WTC11 (cell line): ENCODE measurements at regions not wholly inside any gene's neighbourhood (a gene's known extent, or its start where the extent isn't known, plus 50 kb on each side); places are given as distances from the start of the nearest gene placed in this dataset.

Source experiments
- CBFB ChIP-seq: sonication (generic); formaldehyde crosslinking; IDR thresholded peaks from 2 replicates; pipeline ENCODE4 v1.8.1; 2022; ENCODE audit warnings: mild to moderate bottlenecking, low read depth, missing genetic modification reagents
- NR2C2 ChIP-seq: sonication (generic); formaldehyde crosslinking; IDR thresholded peaks from 2 replicates; pipeline ENCODE4 v1.8.0; 2022; ENCODE audit warnings: mild to moderate bottlenecking, missing genetic modification reagents
- RELA ChIP-seq: sonication (generic); formaldehyde crosslinking; IDR thresholded peaks from 2 replicates; pipeline ENCODE4 v1.8.1; 2022; ENCODE audit warnings: missing genetic modification reagents, mild to moderate bottlenecking, borderline replicate concordance
- ZBTB21 ChIP-seq: sonication (generic); formaldehyde crosslinking; IDR thresholded peaks from 2 replicates; pipeline ENCODE4 v1.8.1; 2023; ENCODE audit warnings: mild to moderate bottlenecking, missing genetic modification reagents, borderline replicate concordance
- ZNF121 ChIP-seq: sonication (generic); formaldehyde crosslinking; IDR thresholded peaks from 2 replicates; pipeline ENCODE4 v1.8.0; 2023; ENCODE audit warnings: missing genetic modification reagents
- ZNF416 ChIP-seq: fragments of 250-450 bp; sonication (Bioruptor Pico); IDR thresholded peaks from 2 replicates; pipeline ENCODE4 v1.9.0; 2021; ENCODE audit warnings: mild to moderate bottlenecking, inconsistent platforms
- TF ChIP-seq, protein P1 (sequence below): fragments of 200-600 bp; IDR thresholded peaks from 2 replicates; pipeline ENCODE4 v1.8.0; 2022; ENCODE audit warnings: antibody characterized with exemption
- TF ChIP-seq, protein P2 (sequence below): sonication (generic); formaldehyde crosslinking; IDR thresholded peaks from 2 replicates; pipeline ENCODE4 v1.8.0; 2022; ENCODE audit warnings: mild to moderate bottlenecking, missing genetic modification reagents
- TF ChIP-seq, protein P3 (sequence below): sonication (generic); formaldehyde crosslinking; IDR thresholded peaks from 2 replicates; pipeline ENCODE4 v1.8.0; 2023; ENCODE audit warnings: missing genetic modification reagents
- TF ChIP-seq, protein P4 (sequence below): sonication (generic); formaldehyde crosslinking; IDR thresholded peaks from 2 replicates; pipeline ENCODE4 v1.8.1; 2022; ENCODE audit warnings: low read depth, missing genetic modification reagents, borderline replicate concordance
- TF ChIP-seq, protein P5 (sequence below): sonication (generic); formaldehyde crosslinking; IDR thresholded peaks from 2 replicates; pipeline ENCODE4 v1.8.0; 2023; ENCODE audit warnings: mild to moderate bottlenecking, missing genetic modification reagents
- TF ChIP-seq, protein P6 (sequence below): sonication (generic); formaldehyde crosslinking; conservative IDR thresholded peaks from 2 replicates; pipeline ENCODE4 v1.8.1; 2022; ENCODE audit warnings: mild to moderate bottlenecking, missing genetic modification reagents
- TF ChIP-seq, protein P7 (sequence below): sonication (generic); formaldehyde crosslinking; IDR thresholded peaks from 2 replicates; pipeline ENCODE4 v1.8.1; 2023; ENCODE audit warnings: mild to moderate bottlenecking, missing genetic modification reagents, moderate library complexity
- TF ChIP-seq, protein P8 (sequence below): fragments of 250-450 bp; sonication (Bioruptor Pico); IDR thresholded peaks from 2 replicates; pipeline ENCODE4 v1.8.0; 2021; ENCODE audit warnings: mild to moderate bottlenecking

DNA sequence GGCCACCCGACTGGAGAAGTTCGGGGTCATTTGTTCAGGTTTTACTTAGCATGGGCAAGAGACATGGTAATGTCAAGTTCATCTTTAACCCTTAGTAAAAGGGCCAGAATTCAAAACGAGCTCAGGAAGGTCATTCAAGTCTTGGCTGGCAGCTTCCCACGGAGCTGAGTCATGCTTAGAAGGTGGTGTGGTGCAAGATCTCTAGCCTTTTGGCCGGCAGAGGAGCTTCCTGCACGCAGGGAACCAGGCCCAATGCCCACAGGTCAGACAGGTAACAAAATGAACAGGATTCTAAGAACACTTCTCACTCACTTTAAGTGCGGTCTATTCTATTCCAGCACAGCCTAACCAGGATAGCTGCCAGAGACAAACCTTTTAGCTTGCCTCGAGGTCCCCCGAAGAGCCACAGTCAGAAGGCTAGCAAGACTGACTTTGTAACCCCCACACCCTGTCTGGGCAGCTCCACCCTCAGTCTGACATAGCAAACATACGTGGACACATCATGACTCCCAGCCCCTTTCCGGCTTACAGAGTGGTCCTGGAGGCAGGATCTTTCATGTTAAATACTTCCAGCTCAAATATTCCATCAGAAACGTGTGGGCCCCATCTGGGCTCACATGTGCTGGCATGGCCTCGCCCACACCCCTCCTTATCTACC, 292.7 kb downstream of the BCL11A start:
- TF ChIP-seq CBFB (no peak), ZNF416 (no peak), RELA (no peak), ZNF121 (CRISPR knock-in tag) (no peak), NR2C2 (CRISPR knock-in tag) (no peak), ZBTB21 (no peak)
- TF ChIP-seq, protein P1, sequence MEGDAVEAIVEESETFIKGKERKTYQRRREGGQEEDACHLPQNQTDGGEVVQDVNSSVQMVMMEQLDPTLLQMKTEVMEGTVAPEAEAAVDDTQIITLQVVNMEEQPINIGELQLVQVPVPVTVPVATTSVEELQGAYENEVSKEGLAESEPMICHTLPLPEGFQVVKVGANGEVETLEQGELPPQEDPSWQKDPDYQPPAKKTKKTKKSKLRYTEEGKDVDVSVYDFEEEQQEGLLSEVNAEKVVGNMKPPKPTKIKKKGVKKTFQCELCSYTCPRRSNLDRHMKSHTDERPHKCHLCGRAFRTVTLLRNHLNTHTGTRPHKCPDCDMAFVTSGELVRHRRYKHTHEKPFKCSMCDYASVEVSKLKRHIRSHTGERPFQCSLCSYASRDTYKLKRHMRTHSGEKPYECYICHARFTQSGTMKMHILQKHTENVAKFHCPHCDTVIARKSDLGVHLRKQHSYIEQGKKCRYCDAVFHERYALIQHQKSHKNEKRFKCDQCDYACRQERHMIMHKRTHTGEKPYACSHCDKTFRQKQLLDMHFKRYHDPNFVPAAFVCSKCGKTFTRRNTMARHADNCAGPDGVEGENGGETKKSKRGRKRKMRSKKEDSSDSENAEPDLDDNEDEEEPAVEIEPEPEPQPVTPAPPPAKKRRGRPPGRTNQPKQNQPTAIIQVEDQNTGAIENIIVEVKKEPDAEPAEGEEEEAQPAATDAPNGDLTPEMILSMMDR = no peak
- TF ChIP-seq, protein P2, sequence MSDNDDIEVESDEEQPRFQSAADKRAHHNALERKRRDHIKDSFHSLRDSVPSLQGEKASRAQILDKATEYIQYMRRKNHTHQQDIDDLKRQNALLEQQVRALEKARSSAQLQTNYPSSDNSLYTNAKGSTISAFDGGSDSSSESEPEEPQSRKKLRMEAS (CRISPR knock-in tag) = no peak
- TF ChIP-seq, protein P3, sequence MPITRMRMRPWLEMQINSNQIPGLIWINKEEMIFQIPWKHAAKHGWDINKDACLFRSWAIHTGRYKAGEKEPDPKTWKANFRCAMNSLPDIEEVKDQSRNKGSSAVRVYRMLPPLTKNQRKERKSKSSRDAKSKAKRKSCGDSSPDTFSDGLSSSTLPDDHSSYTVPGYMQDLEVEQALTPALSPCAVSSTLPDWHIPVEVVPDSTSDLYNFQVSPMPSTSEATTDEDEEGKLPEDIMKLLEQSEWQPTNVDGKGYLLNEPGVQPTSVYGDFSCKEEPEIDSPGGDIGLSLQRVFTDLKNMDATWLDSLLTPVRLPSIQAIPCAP (CRISPR knock-in tag) = no peak
- TF ChIP-seq, protein P4, sequence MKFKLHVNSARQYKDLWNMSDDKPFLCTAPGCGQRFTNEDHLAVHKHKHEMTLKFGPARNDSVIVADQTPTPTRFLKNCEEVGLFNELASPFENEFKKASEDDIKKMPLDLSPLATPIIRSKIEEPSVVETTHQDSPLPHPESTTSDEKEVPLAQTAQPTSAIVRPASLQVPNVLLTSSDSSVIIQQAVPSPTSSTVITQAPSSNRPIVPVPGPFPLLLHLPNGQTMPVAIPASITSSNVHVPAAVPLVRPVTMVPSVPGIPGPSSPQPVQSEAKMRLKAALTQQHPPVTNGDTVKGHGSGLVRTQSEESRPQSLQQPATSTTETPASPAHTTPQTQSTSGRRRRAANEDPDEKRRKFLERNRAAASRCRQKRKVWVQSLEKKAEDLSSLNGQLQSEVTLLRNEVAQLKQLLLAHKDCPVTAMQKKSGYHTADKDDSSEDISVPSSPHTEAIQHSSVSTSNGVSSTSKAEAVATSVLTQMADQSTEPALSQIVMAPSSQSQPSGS (CRISPR knock-in tag) = no peak
- TF ChIP-seq, protein P5, sequence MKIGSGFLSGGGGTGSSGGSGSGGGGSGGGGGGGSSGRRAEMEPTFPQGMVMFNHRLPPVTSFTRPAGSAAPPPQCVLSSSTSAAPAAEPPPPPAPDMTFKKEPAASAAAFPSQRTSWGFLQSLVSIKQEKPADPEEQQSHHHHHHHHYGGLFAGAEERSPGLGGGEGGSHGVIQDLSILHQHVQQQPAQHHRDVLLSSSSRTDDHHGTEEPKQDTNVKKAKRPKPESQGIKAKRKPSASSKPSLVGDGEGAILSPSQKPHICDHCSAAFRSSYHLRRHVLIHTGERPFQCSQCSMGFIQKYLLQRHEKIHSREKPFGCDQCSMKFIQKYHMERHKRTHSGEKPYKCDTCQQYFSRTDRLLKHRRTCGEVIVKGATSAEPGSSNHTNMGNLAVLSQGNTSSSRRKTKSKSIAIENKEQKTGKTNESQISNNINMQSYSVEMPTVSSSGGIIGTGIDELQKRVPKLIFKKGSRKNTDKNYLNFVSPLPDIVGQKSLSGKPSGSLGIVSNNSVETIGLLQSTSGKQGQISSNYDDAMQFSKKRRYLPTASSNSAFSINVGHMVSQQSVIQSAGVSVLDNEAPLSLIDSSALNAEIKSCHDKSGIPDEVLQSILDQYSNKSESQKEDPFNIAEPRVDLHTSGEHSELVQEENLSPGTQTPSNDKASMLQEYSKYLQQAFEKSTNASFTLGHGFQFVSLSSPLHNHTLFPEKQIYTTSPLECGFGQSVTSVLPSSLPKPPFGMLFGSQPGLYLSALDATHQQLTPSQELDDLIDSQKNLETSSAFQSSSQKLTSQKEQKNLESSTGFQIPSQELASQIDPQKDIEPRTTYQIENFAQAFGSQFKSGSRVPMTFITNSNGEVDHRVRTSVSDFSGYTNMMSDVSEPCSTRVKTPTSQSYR (CRISPR knock-in tag) = no peak
- TF ChIP-seq, protein P6, sequence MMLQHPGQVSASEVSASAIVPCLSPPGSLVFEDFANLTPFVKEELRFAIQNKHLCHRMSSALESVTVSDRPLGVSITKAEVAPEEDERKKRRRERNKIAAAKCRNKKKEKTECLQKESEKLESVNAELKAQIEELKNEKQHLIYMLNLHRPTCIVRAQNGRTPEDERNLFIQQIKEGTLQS (CRISPR knock-in tag) = no peak
- TF ChIP-seq, protein P7, sequence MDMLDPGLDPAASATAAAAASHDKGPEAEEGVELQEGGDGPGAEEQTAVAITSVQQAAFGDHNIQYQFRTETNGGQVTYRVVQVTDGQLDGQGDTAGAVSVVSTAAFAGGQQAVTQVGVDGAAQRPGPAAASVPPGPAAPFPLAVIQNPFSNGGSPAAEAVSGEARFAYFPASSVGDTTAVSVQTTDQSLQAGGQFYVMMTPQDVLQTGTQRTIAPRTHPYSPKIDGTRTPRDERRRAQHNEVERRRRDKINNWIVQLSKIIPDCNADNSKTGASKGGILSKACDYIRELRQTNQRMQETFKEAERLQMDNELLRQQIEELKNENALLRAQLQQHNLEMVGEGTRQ = no peak
- TF ChIP-seq, protein P8, sequence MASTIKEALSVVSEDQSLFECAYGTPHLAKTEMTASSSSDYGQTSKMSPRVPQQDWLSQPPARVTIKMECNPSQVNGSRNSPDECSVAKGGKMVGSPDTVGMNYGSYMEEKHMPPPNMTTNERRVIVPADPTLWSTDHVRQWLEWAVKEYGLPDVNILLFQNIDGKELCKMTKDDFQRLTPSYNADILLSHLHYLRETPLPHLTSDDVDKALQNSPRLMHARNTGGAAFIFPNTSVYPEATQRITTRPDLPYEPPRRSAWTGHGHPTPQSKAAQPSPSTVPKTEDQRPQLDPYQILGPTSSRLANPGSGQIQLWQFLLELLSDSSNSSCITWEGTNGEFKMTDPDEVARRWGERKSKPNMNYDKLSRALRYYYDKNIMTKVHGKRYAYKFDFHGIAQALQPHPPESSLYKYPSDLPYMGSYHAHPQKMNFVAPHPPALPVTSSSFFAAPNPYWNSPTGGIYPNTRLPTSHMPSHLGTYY (CRISPR knock-in tag) = no peak
